ENCODE measurements at regions not wholly inside any gene's neighbourhood (a gene's known extent, or its start where the extent isn't known, plus 50 kb on each side); places are given as distances from the start of the nearest gene placed in this dataset.

DNA sequence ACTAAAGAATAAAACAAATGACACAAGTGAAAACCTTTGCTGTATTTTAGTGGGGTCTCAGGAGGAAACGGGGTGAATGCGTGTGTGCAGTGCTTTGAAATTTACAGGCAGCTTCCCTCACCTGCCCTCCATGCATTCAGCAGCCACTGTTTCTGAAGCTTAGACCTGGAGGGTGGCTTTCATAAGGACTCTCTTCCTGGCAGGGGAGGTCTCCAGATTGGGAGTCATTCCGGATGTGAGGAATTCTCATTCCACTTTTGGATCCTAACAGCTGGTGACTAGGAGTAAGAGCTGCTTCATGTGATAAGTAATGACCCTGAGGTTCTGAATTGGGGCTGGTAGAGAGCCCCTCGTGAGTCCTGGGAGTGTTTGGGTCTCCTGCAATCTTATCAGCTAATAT, 192.5 kb downstream of the SH3BP4 start:
- no peak overlapping the region for H2BK5ac ChIP-seq (ENCODE audit: low read length)
- H2AFZ ChIP-seq (ENCODE audit: low read length), result no peak overlapping the region
- no peak overlapping the region for H3K4me2 ChIP-seq (ENCODE audit: insufficient read depth, low read length, poor library complexity, severe bottlenecking)
- H3K4me3 ChIP-seq (ENCODE audit: low read length in 2 of 2), result no peak overlapping the region
- H2BK15ac ChIP-seq (ENCODE audit: low read length), result no peak overlapping the region
- no peak overlapping the region for H2AK5ac ChIP-seq (ENCODE audit: low read depth, low read length)
- H3K36me3 ChIP-seq (replicated peaks in 1 of 2; ENCODE audit: control insufficient read depth in 2 of 2, insufficient read depth in 2 of 2, low read length in 2 of 2), result no peaks in the 10 kb centered on the region
- H3K79me1 ChIP-seq (ENCODE audit: low read depth, low read length), result no peaks in the 10 kb centered on the region
- no peak overlapping the region for H3K23ac ChIP-seq (ENCODE audit: low read depth, low read length, poor library complexity)
- no peaks in the 10 kb centered on the region for H3K4me1 ChIP-seq (ENCODE audit: control insufficient read depth in 2 of 2, insufficient read depth in 1 of 2, low read depth in 1 of 2, low read length in 2 of 2)
- H3K9me3 ChIP-seq (replicated peaks in 1 of 2; ENCODE audit: control insufficient read depth in 2 of 2, insufficient read depth in 1 of 2, low read depth in 1 of 2, low read length in 2 of 2), result no peaks in the 10 kb centered on the region
- H3K18ac ChIP-seq (ENCODE audit: low read length), result no peak overlapping the region
- H2BK120ac ChIP-seq (ENCODE audit: low read depth, low read length), result no peak overlapping the region
- DNase-seq (ENCODE audit: low spot score), result no peak
- H3K14ac ChIP-seq (ENCODE audit: low read length), result no peak overlapping the region
- no peak overlapping the region for H3K9ac ChIP-seq (ENCODE audit: low read depth, low read length, poor library complexity)
- H2BK12ac ChIP-seq (ENCODE audit: low read length), result no peak overlapping the region
- H3K27me3 ChIP-seq (ENCODE audit: control insufficient read depth in 3 of 3, insufficient read depth in 3 of 3, low read depth in 1 of 3, low read length in 3 of 3), result peaks cover 0 to 8% (median 0%) of the 10 kb centered on the region in 3 experiments
- no peak overlapping the region for H3K4ac ChIP-seq (ENCODE audit: low read length)
- no peak overlapping the region for H4K91ac ChIP-seq (ENCODE audit: low read depth, low read length, poor library complexity)
- H3K27ac ChIP-seq (replicated peaks; ENCODE audit: low read length), result no peak overlapping the region
- no peak overlapping the region for H4K8ac ChIP-seq (ENCODE audit: low read depth, low read length)
- no CpG with 5 or more reads among the region's 4 CpGs for WGBS, 2 donors (ENCODE audit: extremely low coverage in 2 of 2, insufficient read length in 2 of 2, insufficient replicate concordance in 1 of 2)

- no peak overlapping the region for H3K23ac ChIP-seq (ENCODE audit: low read depth, low read length, poor library complexity)
- no peak for DNase-seq (ENCODE audit: low spot score)
- H2AFZ ChIP-seq (ENCODE audit: low read length), result no peak overlapping the region
- H3K27ac ChIP-seq (replicated peaks; ENCODE audit: low read length), result no peak overlapping the region
- H3K4me2 ChIP-seq (ENCODE audit: insufficient read depth, low read length, poor library complexity, severe bottlenecking), result no peak overlapping the region
- no peak overlapping the region for H3K4ac ChIP-seq (ENCODE audit: low read length)
- no peak overlapping the region for H4K8ac ChIP-seq (ENCODE audit: low read depth, low read length)
- H3K27me3 ChIP-seq (ENCODE audit: control insufficient read depth in 3 of 3, insufficient read depth in 3 of 3, low read depth in 1 of 3, low read length in 3 of 3), result peaks cover 0 to 8% (median 0%) of the 10 kb centered on the region in 3 experiments
- no peaks in the 10 kb centered on the region for H3K79me1 ChIP-seq (ENCODE audit: low read depth, low read length)
- H2AK5ac ChIP-seq (ENCODE audit: low read depth, low read length), result no peak overlapping the region
- no peak overlapping the region for H3K9ac ChIP-seq (ENCODE audit: low read depth, low read length, poor library complexity)
- no peak overlapping the region for H2BK12ac ChIP-seq (ENCODE audit: low read length)
- no peak overlapping the region for H3K14ac ChIP-seq (ENCODE audit: low read length)
- no peak overlapping the region for H2BK120ac ChIP-seq (ENCODE audit: low read depth, low read length)
- H2BK5ac ChIP-seq (ENCODE audit: low read length), result no peak overlapping the region
- no peak overlapping the region for H3K18ac ChIP-seq (ENCODE audit: low read length)
- no peak overlapping the region for H2BK15ac ChIP-seq (ENCODE audit: low read length)
- H4K91ac ChIP-seq (ENCODE audit: low read depth, low read length, poor library complexity), result no peak overlapping the region
- H3K4me1 ChIP-seq (ENCODE audit: control insufficient read depth in 2 of 2, insufficient read depth in 1 of 2, low read depth in 1 of 2, low read length in 2 of 2), result no peaks in the 10 kb centered on the region
- H3K4me3 ChIP-seq (ENCODE audit: low read length in 2 of 2), result no peak overlapping the region
- no CpG with 5 or more reads among the region's 1 CpG for WGBS, 2 donors (ENCODE audit: extremely low coverage in 2 of 2, insufficient read length in 2 of 2, insufficient replicate concordance in 1 of 2)
- no peaks in the 10 kb centered on the region for H3K36me3 ChIP-seq (replicated peaks in 1 of 2; ENCODE audit: control insufficient read depth in 2 of 2, insufficient read depth in 2 of 2, low read length in 2 of 2)
- no peaks in the 10 kb centered on the region for H3K9me3 ChIP-seq (replicated peaks in 1 of 2; ENCODE audit: control insufficient read depth in 2 of 2, insufficient read depth in 1 of 2, low read depth in 1 of 2, low read length in 2 of 2)
Measured at GRCh38 chr2:235146206-235146605, 194.4 kb downstream of the SH3BP4 start.

GRCh38 chr2:235146871-235147565, 195.2 kb downstream of the SH3BP4 start:
- no peak overlapping the region for H2BK120ac ChIP-seq (ENCODE audit: low read depth, low read length)
- H3K14ac ChIP-seq (ENCODE audit: low read length), result no peak overlapping the region
- H2AFZ ChIP-seq (ENCODE audit: low read length), result no peak overlapping the region
- H4K8ac ChIP-seq (ENCODE audit: low read depth, low read length), result no peak overlapping the region
- no peak overlapping the region for H4K91ac ChIP-seq (ENCODE audit: low read depth, low read length, poor library complexity)
- no peak overlapping the region for H2BK12ac ChIP-seq (ENCODE audit: low read length)
- H3K36me3 ChIP-seq (replicated peaks in 1 of 2; ENCODE audit: control insufficient read depth in 2 of 2, insufficient read depth in 2 of 2, low read length in 2 of 2), result no peaks in the 10 kb centered on the region
- no peaks in the 10 kb centered on the region for H3K9me3 ChIP-seq (replicated peaks in 1 of 2; ENCODE audit: control insufficient read depth in 2 of 2, insufficient read depth in 1 of 2, low read depth in 1 of 2, low read length in 2 of 2)
- H3K4me2 ChIP-seq (ENCODE audit: insufficient read depth, low read length, poor library complexity, severe bottlenecking), result no peak overlapping the region
- H3K27ac ChIP-seq (replicated peaks; ENCODE audit: low read length), result no peak overlapping the region
- no peaks in the 10 kb centered on the region for H3K79me1 ChIP-seq (ENCODE audit: low read depth, low read length)
- no peak overlapping the region for H3K9ac ChIP-seq (ENCODE audit: low read depth, low read length, poor library complexity)
- no peak overlapping the region for H2BK5ac ChIP-seq (ENCODE audit: low read length)
- no peaks in the 10 kb centered on the region for H3K4me1 ChIP-seq (ENCODE audit: control insufficient read depth in 2 of 2, insufficient read depth in 1 of 2, low read depth in 1 of 2, low read length in 2 of 2)
- H2BK15ac ChIP-seq (ENCODE audit: low read length), result no peak overlapping the region
- no peak overlapping the region for H3K18ac ChIP-seq (ENCODE audit: low read length)
- no peak overlapping the region for H2AK5ac ChIP-seq (ENCODE audit: low read depth, low read length)
- H3K23ac ChIP-seq (ENCODE audit: low read depth, low read length, poor library complexity), result no peak overlapping the region
- WGBS, 2 donors (ENCODE audit: extremely low coverage in 2 of 2, insufficient read length in 2 of 2, insufficient replicate concordance in 1 of 2), result no CpG with 5 or more reads among the region's 16 CpGs
- H3K4me3 ChIP-seq (ENCODE audit: low read length in 2 of 2), result no peak overlapping the region
- peaks cover 0 to 3% (median 0%) of the 10 kb centered on the region in 3 experiments for H3K27me3 ChIP-seq (ENCODE audit: control insufficient read depth in 3 of 3, insufficient read depth in 3 of 3, low read depth in 1 of 3, low read length in 3 of 3)
- no peak for DNase-seq (ENCODE audit: low spot score)
- H3K4ac ChIP-seq (ENCODE audit: low read length), result no peak overlapping the region

GRCh38 chr2:235148201-235149170, 196.7 kb downstream of the SH3BP4 start:
- Histone ChIP-seq H3K79me1 (ENCODE audit: low read depth, low read length) (no peaks in the 10 kb centered on the region), H4K91ac (ENCODE audit: low read depth, low read length, poor library complexity) (no peak overlapping the region), H3K27me3 (ENCODE audit: control insufficient read depth in 3 of 3, insufficient read depth in 3 of 3, low read depth in 1 of 3, low read length in 3 of 3) (peaks cover 0 to 3% (median 0%) of the 10 kb centered on the region in 3 experiments), H2BK5ac (ENCODE audit: low read length) (no peak overlapping the region), H2BK12ac (ENCODE audit: low read length) (no peak overlapping the region), H3K36me3 (replicated peaks in 1 of 2; ENCODE audit: control insufficient read depth in 2 of 2, insufficient read depth in 2 of 2, low read length in 2 of 2) (no peaks in the 10 kb centered on the region), H3K23ac (ENCODE audit: low read depth, low read length, poor library complexity) (no peak overlapping the region), H3K9ac (ENCODE audit: low read depth, low read length, poor library complexity) (no peak overlapping the region), H3K4me1 (ENCODE audit: control insufficient read depth in 2 of 2, insufficient read depth in 1 of 2, low read depth in 1 of 2, low read length in 2 of 2) (no peaks in the 10 kb centered on the region), H3K4ac (ENCODE audit: low read length) (no peak overlapping the region), H3K4me3 (ENCODE audit: low read length in 2 of 2) (no peak overlapping the region), H2BK15ac (ENCODE audit: low read length) (no peak overlapping the region), H4K8ac (ENCODE audit: low read depth, low read length) (no peak overlapping the region), H3K27ac (replicated peaks; ENCODE audit: low read length) (no peak overlapping the region), H3K18ac (ENCODE audit: low read length) (no peak overlapping the region), H3K9me3 (replicated peaks in 1 of 2; ENCODE audit: control insufficient read depth in 2 of 2, insufficient read depth in 1 of 2, low read depth in 1 of 2, low read length in 2 of 2) (no peaks in the 10 kb centered on the region), H2AK5ac (ENCODE audit: low read depth, low read length) (no peak overlapping the region), H3K14ac (ENCODE audit: low read length) (no peak overlapping the region), H2AFZ (ENCODE audit: low read length) (no peak overlapping the region), H3K4me2 (ENCODE audit: insufficient read depth, low read length, poor library complexity, severe bottlenecking) (no peak overlapping the region), H2BK120ac (ENCODE audit: low read depth, low read length) (no peak overlapping the region)
- no CpG with 5 or more reads among the region's 7 CpGs for WGBS, 2 donors (ENCODE audit: extremely low coverage in 2 of 2, insufficient read length in 2 of 2, insufficient replicate concordance in 1 of 2)
- DNase-seq (ENCODE audit: low spot score), result no peak

Data from neuronal stem cell (in vitro differentiated cells).